Vagina (tissue), 2 donors: ENCODE measurements at regions not wholly inside any gene's neighbourhood (a gene's known extent, or its start where the extent isn't known, plus 50 kb on each side); places are given as distances from the start of the nearest gene placed in this dataset.

Experiments
- POLR2A ChIP-seq, 2 donors: fragments of 450-650 bp; IDR thresholded peaks; one replicate each; pipeline ENCODE4 v1.6.1; 2017; ENCODE audit warnings: antibody characterized with exemption in 2 of 2, mild to moderate bottlenecking in 2 of 2, moderate library complexity in 2 of 2
- POLR2AphosphoS5 ChIP-seq, 2 donors: sonication (generic); formaldehyde crosslinking; IDR thresholded peaks; one replicate each; pipeline ENCODE4 v1.9.0; 2017; ENCODE audit warnings: antibody characterized with exemption in 2 of 2, mild to moderate bottlenecking in 2 of 2, low read depth in 1 of 2; ENCODE audit not compliant: insufficient read depth in 1 of 2

- TF ChIP-seq POLR2AphosphoS5 (IDR thresholded peaks at IDR 0.05; ENCODE audit: insufficient read depth in 1 of 2, low read depth in 1 of 2) = no peak
- TF ChIP-seq POLR2A (IDR thresholded peaks at IDR 0.05) = no peak
Observed at GRCh38 chr1:80882553-80882952, 918.2 kb upstream of the ADGRL2 start.
